ENCODE measurements at regions not wholly inside any gene's neighbourhood (a gene's known extent, or its start where the extent isn't known, plus 50 kb on each side); places are given as distances from the start of the nearest gene placed in this dataset.
"Not testable (repeated sequence)": the region's sequence is repeated elsewhere in the genome, so short reads cannot be mapped to it uniquely, and the experiment has no call there.

GRCh38 chr5:79886456-79886855 lies 104.6 kb downstream of the MTX3 start:
- Histone ChIP-seq H3K4me1 (replicated peaks in 1 of 2) (no peaks in the 10 kb centered on the region), H3K9me3 (replicated peaks in 1 of 3) (no peaks in the 10 kb centered on the region), H3K36me3 (replicated peaks in 1 of 2) (no peaks in the 10 kb centered on the region), H3K27ac (no peak overlapping the region), H3K4me3 (no peak overlapping the region), H3K27me3 (no peaks in the 10 kb centered on the region)
- 61 to 82% (median 76%) methylated on average over 5 of the region's 5 CpGs for WGBS, 4 donors
- DNase-seq: no peak
- no peak for TF ChIP-seq CTCF (IDR thresholded peaks at IDR 0.05)
- no peak for TF ChIP-seq POLR2A (IDR thresholded peaks at IDR 0.05)
- intact Hi-C loops (cut with DNase I): no loop called here

- H3K4me1 ChIP-seq (replicated peaks in 1 of 2); H3K9me3 ChIP-seq (replicated peaks in 1 of 3); H3K27ac ChIP-seq; H3K36me3 ChIP-seq (replicated peaks in 1 of 2); DNase-seq; H3K27me3 ChIP-seq; intact Hi-C loops (cut with DNase I); H3K4me3 ChIP-seq: not testable (repeated sequence)
- WGBS, 4 donors: 86 to 100% (median 100%) methylated on average over 1 of the region's 1 CpG
These were observed 111.2 kb downstream of the MTX3 start for GRCh38 chr5:79879880-79880279.

- Histone ChIP-seq H3K27ac (no peak overlapping the region), H3K4me1 (replicated peaks in 1 of 2) (no peaks in the 10 kb centered on the region), H3K36me3 (replicated peaks in 1 of 2) (no peaks in the 10 kb centered on the region), H3K27me3 (no peaks in the 10 kb centered on the region), H3K9me3 (replicated peaks in 1 of 3) (no peaks in the 10 kb centered on the region), H3K4me3 (no peak overlapping the region)
- intact Hi-C loops (cut with DNase I): no loop called here
- TF ChIP-seq CTCF (IDR thresholded peaks at IDR 0.05): peak in 4 of 6 experiments; percentile 27 to 40 (median 32)
- no peak for TF ChIP-seq POLR2A (IDR thresholded peaks at IDR 0.05)
- DNase-seq: peak in 2 of 7 donors; percentile 31 to 48
- WGBS, 4 donors: 50 to 61% (median 60%) methylated on average over 5 of the region's 5 CpGs
These were observed 112.2 kb downstream of the MTX3 start for GRCh38 chr5:79878721-79879336.

- H3K27ac ChIP-seq: no peak overlapping the region
- H3K4me1 ChIP-seq (replicated peaks in 1 of 2): no peaks in the 10 kb centered on the region
- no peaks in the 10 kb centered on the region for H3K36me3 ChIP-seq (replicated peaks in 1 of 2)
- DNase-seq: no peak
- intact Hi-C loops (cut with DNase I): no loop called here
- no peaks in the 10 kb centered on the region for H3K27me3 ChIP-seq
- H3K9me3 ChIP-seq (replicated peaks in 1 of 3): no peaks in the 10 kb centered on the region
- WGBS, 4 donors: 72 to 79% (median 76%) methylated on average over 5 of the region's 5 CpGs
- TF ChIP-seq CTCF (IDR thresholded peaks at IDR 0.05) (no peak), POLR2A (IDR thresholded peaks at IDR 0.05) (no peak)
- no peak overlapping the region for H3K4me3 ChIP-seq
These were observed 112.9 kb downstream of the MTX3 start for GRCh38 chr5:79878136-79878679.

- Histone ChIP-seq H3K4me1 (replicated peaks in 1 of 2) (no peaks in the 10 kb centered on the region), H3K36me3 (replicated peaks in 1 of 2) (no peaks in the 10 kb centered on the region), H3K27ac (no peak overlapping the region), H3K9me3 (replicated peaks in 1 of 3) (no peaks in the 10 kb centered on the region), H3K27me3 (no peaks in the 10 kb centered on the region), H3K4me3 (no peak overlapping the region)
- no peak for DNase-seq
- TF ChIP-seq CTCF (IDR thresholded peaks at IDR 0.05) (no peak), POLR2A (IDR thresholded peaks at IDR 0.05) (no peak)
- intact Hi-C loops (cut with DNase I): no loop called here
- 75 to 91% (median 82%) methylated on average over 1 of the region's 1 CpG for WGBS, 4 donors
These were observed 114.6 kb downstream of the MTX3 start for GRCh38 chr5:79876456-79876855.

All from adrenal gland (tissue), 9 donors.